ENCODE measurements at regions not wholly inside any gene's neighbourhood (a gene's known extent, or its start where the extent isn't known, plus 50 kb on each side); places are given as distances from the start of the nearest gene placed in this dataset.

DNA sequence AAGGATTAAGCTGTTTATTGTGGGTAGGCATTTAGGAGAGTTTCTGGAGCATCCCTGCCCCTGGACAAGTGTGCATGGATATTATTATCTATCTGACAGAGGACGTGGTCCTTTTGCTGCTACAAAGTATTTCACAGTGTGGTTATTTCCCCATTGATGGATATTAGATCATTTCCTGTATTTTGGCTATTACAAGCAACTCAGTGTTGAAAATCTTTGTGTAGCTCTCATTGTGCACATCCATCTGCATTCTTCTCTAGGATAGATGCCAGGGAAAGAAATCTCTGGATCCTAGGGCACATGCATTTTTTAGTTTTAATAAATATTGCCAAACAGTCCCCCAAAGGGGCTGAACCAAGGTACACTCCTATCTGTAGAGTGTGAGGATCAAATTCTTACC lies 154.3 kb upstream of the SRRM4 start:
- H3K9me3 ChIP-seq: no peaks in the 10 kb centered on the region
- no peaks in the 10 kb centered on the region for H3K36me3 ChIP-seq
- no peak for DNase-seq (ENCODE audit: low spot score in 2 of 2)
- no peaks in the 10 kb centered on the region for H3K27me3 ChIP-seq
- H3K4me1 ChIP-seq: no peaks in the 10 kb centered on the region
- no peak overlapping the region for H3K27ac ChIP-seq
- H3K4me3 ChIP-seq: no peak overlapping the region
- WGBS: 64% methylated on average over 1 of the region's 1 CpG
- TF ChIP-seq CTCF (IDR thresholded peaks at IDR 0.05): no peak
- TF ChIP-seq POLR2AphosphoS5 (IDR thresholded peaks at IDR 0.05): no peak
- TF ChIP-seq EP300 (IDR thresholded peaks at IDR 0.05): no peak
- no peak for TF ChIP-seq POLR2A (IDR thresholded peaks at IDR 0.05)

GRCh38 chr12:118827606-118828005 lies 153.7 kb upstream of the SRRM4 start:
- Histone ChIP-seq H3K9me3 (no peaks in the 10 kb centered on the region), H3K4me3 (no peak overlapping the region), H3K27ac (no peak overlapping the region), H3K4me1 (no peaks in the 10 kb centered on the region), H3K27me3 (no peaks in the 10 kb centered on the region), H3K36me3 (no peaks in the 10 kb centered on the region)
- no peak for DNase-seq (ENCODE audit: low spot score in 2 of 2)
- WGBS: 79% methylated on average over 6 of the region's 6 CpGs
- TF ChIP-seq CTCF (IDR thresholded peaks at IDR 0.05): no peak

DNA sequence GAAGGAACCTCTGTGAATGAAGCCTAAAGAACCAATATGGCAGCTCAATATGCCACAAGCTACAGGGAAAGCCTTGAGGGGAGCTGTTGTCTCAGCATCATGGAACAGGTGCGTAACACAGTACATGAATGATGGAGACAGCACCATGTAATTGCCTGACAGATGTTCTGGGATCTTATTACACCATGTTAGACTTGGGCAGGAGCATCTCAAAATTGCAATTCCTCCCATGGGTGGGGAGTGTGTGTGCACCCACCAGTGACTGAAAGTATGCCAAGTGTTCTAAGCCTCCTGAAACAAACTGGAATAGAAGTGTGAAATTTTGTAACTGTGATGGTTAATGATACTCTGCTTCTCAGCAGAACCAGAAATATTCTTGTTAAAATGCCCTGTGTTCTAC lies 151.0 kb upstream of the SRRM4 start:
- H3K27me3 ChIP-seq: no peaks in the 10 kb centered on the region
- H3K4me1 ChIP-seq: no peaks in the 10 kb centered on the region
- H3K4me3 ChIP-seq: no peak overlapping the region
- no peaks in the 10 kb centered on the region for H3K9me3 ChIP-seq
- no peak overlapping the region for H3K27ac ChIP-seq
- no peak for TF ChIP-seq POLR2AphosphoS5 (IDR thresholded peaks at IDR 0.05)
- no peak for TF ChIP-seq EP300 (IDR thresholded peaks at IDR 0.05)
- no peak for TF ChIP-seq CTCF (IDR thresholded peaks at IDR 0.05)
- DNase-seq (ENCODE audit: low spot score in 2 of 2): no peak
- 91% methylated on average over 1 of the region's 1 CpG for WGBS
- H3K36me3 ChIP-seq: no peaks in the 10 kb centered on the region

DNA sequence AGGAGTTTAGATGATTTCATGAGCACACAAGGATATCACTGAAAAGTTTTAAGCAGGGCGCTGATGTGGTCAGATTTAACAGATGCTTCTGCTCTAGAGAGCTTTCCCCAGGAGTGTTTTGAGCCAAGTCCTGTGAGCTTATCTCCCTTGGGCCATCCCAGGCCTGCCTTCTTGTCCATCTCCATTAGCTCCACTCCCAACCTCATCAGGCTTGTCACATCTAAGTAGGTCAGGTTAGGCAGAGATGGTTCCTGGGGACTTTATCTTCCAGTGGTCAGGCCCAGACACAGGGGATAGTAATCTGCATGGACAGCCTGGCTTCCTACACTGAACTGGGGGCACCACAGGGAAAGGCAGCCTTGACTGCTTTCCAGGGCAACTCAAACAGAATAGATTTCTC lies 145.4 kb upstream of the SRRM4 start:
- TF ChIP-seq EP300 (IDR thresholded peaks at IDR 0.05) (no peak), POLR2A (IDR thresholded peaks at IDR 0.05) (no peak), POLR2AphosphoS5 (IDR thresholded peaks at IDR 0.05) (no peak)
- H3K9me3 ChIP-seq: no peaks in the 10 kb centered on the region
- H3K36me3 ChIP-seq: no peaks in the 10 kb centered on the region
- H3K4me1 ChIP-seq: no peaks in the 10 kb centered on the region
- 83% methylated on average over 1 of the region's 1 CpG for WGBS
- H3K4me3 ChIP-seq: no peak overlapping the region
- no peak overlapping the region for H3K27ac ChIP-seq
- DNase-seq (ENCODE audit: low spot score in 2 of 2): no peak
- H3K27me3 ChIP-seq: no peaks in the 10 kb centered on the region

- no peak for DNase-seq (ENCODE audit: low spot score in 2 of 2)
- TF ChIP-seq EP300 (IDR thresholded peaks at IDR 0.05): no peak
- no peak for TF ChIP-seq POLR2A (IDR thresholded peaks at IDR 0.05)
- no peak for TF ChIP-seq POLR2AphosphoS5 (IDR thresholded peaks at IDR 0.05)
- no peak for TF ChIP-seq CTCF (IDR thresholded peaks at IDR 0.05)
- Histone ChIP-seq H3K27me3 (peaks cover 10% of the 10 kb centered on the region), H3K4me3 (no peak overlapping the region), H3K36me3 (no peaks in the 10 kb centered on the region), H3K9me3 (no peaks in the 10 kb centered on the region), H3K27ac (no peak overlapping the region), H3K4me1 (no peaks in the 10 kb centered on the region)
Measured at GRCh38 chr12:118840399-118840798, 140.9 kb upstream of the SRRM4 start.

- H3K27me3 ChIP-seq: peaks cover 10% of the 10 kb centered on the region
- DNase-seq (ENCODE audit: low spot score in 2 of 2): no peak
- no peak overlapping the region for H3K4me3 ChIP-seq
- TF ChIP-seq CTCF (IDR thresholded peaks at IDR 0.05) (no peak), POLR2AphosphoS5 (IDR thresholded peaks at IDR 0.05) (no peak), EP300 (IDR thresholded peaks at IDR 0.05) (no peak), POLR2A (IDR thresholded peaks at IDR 0.05) (no peak)
- no peaks in the 10 kb centered on the region for H3K9me3 ChIP-seq
- no peaks in the 10 kb centered on the region for H3K36me3 ChIP-seq
- no peak overlapping the region for H3K27ac ChIP-seq
- H3K4me1 ChIP-seq: no peaks in the 10 kb centered on the region
Measured at GRCh38 chr12:118840878-118841277, 140.5 kb upstream of the SRRM4 start.
